HFF-Myc (cell line): ENCODE measurements at regions not wholly inside any gene's neighbourhood (a gene's known extent, or its start where the extent isn't known, plus 50 kb on each side); places are given as distances from the start of the nearest gene placed in this dataset.

ENCODE experiments used
- DNase-seq: peaks from one replicate; pipeline ENCODE4 v3.0.0-alpha.2; 2011; ENCODE audit warnings: low read depth; ENCODE audit errors: extremely low read depth
- H3K4me3 ChIP-seq: replicated peaks from 2 replicates; pipeline ENCODE4 v1.5.1; 2011; ENCODE audit warnings: low read depth, mild to moderate bottlenecking, control low read depth, low read length
- TF ChIP-seq, protein P1 (sequence below): IDR thresholded peaks from 2 replicates; pipeline ENCODE4 v1.5.1; 2012; ENCODE audit warnings: mild to moderate bottlenecking, low read depth, low read length, control low read depth; ENCODE audit errors: missing control alignments

DNA sequence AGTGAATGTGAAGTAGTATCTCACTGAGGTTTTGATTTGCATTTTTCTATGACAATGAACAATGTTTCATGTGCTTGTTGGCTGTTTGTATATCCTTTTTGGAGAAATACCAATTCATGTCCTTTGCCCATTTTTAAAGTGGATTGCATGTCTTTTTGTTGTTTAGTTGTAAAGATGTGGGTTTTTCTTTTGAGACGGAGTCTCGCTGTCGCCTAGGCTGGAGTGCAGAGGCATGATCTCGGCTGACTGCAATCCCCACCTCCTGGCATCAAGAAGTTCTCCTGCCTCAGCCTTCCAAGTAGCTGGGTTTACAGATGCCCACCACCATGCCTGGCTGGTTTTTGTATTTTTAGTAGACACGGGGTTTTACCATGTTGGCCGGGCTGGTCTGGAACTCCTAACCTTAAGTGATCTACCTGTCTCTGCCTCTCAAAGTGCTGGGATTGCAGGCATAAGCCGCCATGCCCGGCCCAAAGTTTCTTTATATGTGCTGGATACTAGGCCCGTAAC, 236.7 kb downstream of the MYCN start:
- TF ChIP-seq, protein P1, sequence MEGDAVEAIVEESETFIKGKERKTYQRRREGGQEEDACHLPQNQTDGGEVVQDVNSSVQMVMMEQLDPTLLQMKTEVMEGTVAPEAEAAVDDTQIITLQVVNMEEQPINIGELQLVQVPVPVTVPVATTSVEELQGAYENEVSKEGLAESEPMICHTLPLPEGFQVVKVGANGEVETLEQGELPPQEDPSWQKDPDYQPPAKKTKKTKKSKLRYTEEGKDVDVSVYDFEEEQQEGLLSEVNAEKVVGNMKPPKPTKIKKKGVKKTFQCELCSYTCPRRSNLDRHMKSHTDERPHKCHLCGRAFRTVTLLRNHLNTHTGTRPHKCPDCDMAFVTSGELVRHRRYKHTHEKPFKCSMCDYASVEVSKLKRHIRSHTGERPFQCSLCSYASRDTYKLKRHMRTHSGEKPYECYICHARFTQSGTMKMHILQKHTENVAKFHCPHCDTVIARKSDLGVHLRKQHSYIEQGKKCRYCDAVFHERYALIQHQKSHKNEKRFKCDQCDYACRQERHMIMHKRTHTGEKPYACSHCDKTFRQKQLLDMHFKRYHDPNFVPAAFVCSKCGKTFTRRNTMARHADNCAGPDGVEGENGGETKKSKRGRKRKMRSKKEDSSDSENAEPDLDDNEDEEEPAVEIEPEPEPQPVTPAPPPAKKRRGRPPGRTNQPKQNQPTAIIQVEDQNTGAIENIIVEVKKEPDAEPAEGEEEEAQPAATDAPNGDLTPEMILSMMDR: no peak
- H3K4me3 ChIP-seq: no peak overlapping the region

DNA sequence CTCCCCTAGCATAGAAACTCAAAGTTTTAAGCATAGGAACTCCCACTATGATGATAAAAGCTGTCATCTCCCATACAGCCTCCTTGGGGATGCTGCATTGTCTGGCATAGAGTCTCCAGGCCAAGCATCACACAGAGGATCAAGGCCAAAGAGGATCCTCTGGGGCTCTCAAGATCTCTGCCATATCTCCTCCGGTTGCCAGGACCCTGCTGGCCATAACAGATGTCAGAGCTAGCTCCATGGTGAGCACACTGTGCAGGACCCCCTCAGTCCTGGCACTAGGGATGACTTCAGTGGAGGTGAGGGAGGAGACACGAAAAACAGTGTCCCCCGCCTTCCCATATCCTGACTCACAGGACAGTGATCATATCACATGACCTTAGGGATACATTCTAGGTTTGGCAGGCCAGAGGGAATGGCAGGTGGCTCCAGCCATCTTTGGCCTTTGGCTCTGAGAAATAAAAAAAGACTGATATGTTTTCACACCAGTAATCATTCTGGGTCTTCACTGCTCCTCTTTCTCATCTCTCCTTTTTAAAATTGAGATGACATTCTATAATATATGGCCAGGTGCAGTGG, 235.0 kb downstream of the MYCN start:
- H3K4me3 ChIP-seq: no peak overlapping the region

More for the DNA sequence above, 236.7 kb downstream of the MYCN start:
- DNase-seq: no peak

DNA sequence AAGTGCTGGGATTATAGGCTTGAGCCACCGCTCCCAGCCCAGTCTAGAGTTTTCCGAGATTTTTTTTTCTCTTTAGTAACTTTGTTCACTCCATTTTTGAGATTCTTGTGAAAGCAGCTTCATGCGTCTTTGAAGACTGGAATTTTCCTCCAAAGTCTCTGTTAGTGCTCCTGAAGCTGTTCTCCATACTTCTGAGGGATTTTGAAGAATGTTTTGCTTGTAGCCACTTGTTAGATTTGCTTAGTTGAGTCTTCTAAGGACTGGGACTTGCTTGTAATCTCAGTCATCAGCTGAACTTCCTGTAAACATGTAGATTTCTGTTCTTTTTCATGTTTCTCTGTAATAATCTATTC, 234.3 kb downstream of the MYCN start:
- no peak for DNase-seq
- no peak overlapping the region for H3K4me3 ChIP-seq
- TF ChIP-seq, protein P1: no peak

More for the DNA sequence above, 235.0 kb downstream of the MYCN start:
- DNase-seq: no peak
- TF ChIP-seq, protein P1: no peak

DNA sequence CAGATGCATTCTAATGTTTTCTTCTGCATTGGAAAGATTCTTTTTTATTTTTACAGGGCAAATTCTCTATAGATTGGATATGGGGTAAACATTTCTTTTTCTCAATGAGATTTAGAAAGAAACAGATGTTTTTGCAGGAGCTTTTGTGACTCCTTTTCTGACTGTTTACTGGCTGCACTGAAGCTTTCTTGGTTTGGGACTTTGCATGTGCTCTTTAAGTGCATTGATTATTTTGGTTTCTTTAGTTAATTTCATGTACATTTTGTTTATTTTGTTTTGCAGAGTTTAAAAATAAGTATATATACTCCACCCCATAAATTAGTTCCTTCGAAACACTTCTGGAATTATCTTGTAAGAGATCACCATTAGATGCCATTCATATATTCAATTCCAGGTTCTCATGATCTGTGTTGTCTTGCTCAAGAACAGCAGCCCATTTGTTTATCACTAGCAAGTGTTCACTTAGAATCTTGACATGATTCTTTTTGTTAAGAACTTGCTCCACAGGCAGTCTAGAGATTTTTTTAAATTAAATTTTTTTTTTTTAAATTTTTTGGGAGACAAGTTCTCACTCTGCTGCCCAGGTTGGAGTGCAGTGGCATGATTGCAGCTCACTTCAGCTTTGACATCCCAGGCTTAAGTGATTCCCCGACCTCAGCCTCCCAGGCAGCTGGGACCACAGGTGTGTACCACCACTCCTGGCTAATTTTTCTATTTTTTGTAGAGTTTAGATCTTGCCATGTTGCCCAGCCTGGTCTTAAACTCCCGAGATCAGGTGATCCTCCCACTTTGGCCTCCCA, 233.7 kb downstream of the MYCN start:
- TF ChIP-seq, protein P1: no peak
- DNase-seq: no peak
- H3K4me3 ChIP-seq: no peak overlapping the region

DNA sequence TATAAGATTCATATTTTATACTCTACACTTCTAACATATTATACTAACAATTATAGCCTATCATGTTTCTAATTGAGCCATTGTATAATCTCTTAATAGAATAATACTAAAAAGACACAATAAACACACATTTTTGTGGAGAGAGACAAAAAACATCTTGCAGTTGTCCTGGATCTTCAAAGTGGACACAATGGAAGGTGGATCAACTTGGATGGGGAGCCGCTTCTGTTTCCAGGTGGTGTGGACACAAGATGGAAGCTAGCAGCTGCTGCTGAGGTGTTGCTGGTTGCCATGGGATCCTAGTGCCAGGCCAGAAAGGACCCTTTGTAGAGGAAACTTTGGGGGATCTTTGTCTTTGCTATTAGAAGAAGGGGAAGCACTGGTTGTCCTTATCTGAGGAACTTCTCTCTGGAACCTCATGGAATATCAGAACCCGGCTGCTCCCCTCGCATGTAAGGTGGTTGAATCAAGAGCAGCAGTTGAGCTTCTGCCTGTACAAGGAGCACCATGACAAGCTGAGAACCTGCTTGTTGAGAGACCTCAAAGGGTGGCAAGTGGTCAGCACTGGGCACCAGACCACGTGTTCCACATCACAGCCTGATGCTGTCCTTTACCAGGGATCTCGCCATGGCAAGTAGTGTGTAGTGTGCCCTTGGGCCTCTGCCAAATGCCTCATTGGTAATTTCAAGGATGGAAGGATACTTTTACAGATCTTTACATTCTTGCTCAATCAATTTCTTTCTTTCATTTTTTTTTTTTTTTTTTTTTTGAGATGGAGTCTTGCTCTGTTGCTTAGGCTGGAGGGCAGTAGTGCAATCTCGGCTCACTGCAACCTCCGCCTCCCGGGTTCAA, 232.2 kb downstream of the MYCN start:
- no peak overlapping the region for H3K4me3 ChIP-seq
- DNase-seq: no peak

DNA sequence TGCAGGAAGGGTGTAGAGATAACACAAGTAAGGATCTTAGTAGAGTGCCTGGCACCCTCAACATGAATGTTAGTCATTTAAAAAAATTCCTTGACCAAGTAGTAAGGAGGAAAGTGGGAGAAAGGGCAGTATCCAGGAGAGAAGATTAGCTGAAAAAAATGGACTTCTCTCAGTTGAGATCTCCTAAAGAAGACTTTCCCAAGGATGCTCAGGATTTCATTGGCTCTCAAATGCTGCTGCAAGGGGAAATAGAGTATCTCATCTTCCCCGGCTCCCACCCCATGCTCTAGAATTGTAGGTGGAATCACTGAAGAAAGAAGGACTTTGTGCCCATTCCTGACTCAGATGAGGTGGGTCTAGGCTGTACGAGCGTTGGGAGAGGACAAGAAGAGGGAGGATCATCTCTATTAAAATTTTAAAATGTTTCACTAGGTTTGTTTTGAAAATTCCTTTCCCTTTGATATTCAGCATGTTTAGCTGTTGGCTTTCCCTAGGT, 231.1 kb downstream of the MYCN start:
- TF ChIP-seq, protein P1: no peak
- no peak overlapping the region for H3K4me3 ChIP-seq
- DNase-seq: no peak

More for the DNA sequence above, 232.2 kb downstream of the MYCN start:
- TF ChIP-seq, protein P1: no peak
